Hematopoietic multipotent progenitor cell treated with erythropoietin and hydrocortisone succinate and interleukin-3 and kit ligand, for 17 days (in vitro differentiated cells): ENCODE measurements at regions not wholly inside any gene's neighbourhood (a gene's known extent, or its start where the extent isn't known, plus 50 kb on each side); places are given as distances from the start of the nearest gene placed in this dataset.

Experiments used
- DNase-seq: peaks from one replicate; pipeline ENCODE4 v3.0.0-alpha.2; 2015; ENCODE audit warnings: low spot score

- DNase-seq = no peak
These were observed 136.1 kb upstream of the LGALSL start for GRCh38 chr2:64317707-64318475.

GRCh38 chr2:64318476-64318748 is 135.6 kb upstream of the LGALSL start:
- no peak for DNase-seq

GRCh38 chr2:64319896-64320295 is 134.1 kb upstream of the LGALSL start:
- no peak for DNase-seq

- DNase-seq = no peak
These were observed 131.5 kb upstream of the LGALSL start for GRCh38 chr2:64322433-64322832.

GRCh38 chr2:64323197-64323596 is 130.8 kb upstream of the LGALSL start:
- DNase-seq = no peak

GRCh38 chr2:64324746-64325410 is 129.1 kb upstream of the LGALSL start:
- no peak for DNase-seq

GRCh38 chr2:64325477-64325851 is 128.5 kb upstream of the LGALSL start:
- no peak for DNase-seq

GRCh38 chr2:64325852-64326577 is 127.9 kb upstream of the LGALSL start:
- no peak for DNase-seq

- no peak for DNase-seq
These were observed 127.3 kb upstream of the LGALSL start for GRCh38 chr2:64326578-64327050.

- no peak for DNase-seq
These were observed 126.8 kb upstream of the LGALSL start for GRCh38 chr2:64327129-64327509.

- no peak for DNase-seq
These were observed 126.2 kb upstream of the LGALSL start for GRCh38 chr2:64327510-64328414.

- DNase-seq = no peak
These were observed 125.6 kb upstream of the LGALSL start for GRCh38 chr2:64328415-64328722.

- DNase-seq = no peak
These were observed 125.2 kb upstream of the LGALSL start for GRCh38 chr2:64328756-64329155.

- DNase-seq = no peak
These were observed 124.1 kb upstream of the LGALSL start for GRCh38 chr2:64329848-64330247.

- DNase-seq = peak; percentile 74
These were observed 123.5 kb upstream of the LGALSL start for GRCh38 chr2:64330281-64331113.

- no peak for DNase-seq
These were observed 122.8 kb upstream of the LGALSL start for GRCh38 chr2:64331114-64331645.

GRCh38 chr2:64331849-64332699 is 121.9 kb upstream of the LGALSL start:
- DNase-seq = no peak

GRCh38 chr2:64336171-64336570 is 117.8 kb upstream of the LGALSL start:
- no peak for DNase-seq

- DNase-seq = no peak
These were observed 116.6 kb upstream of the LGALSL start for GRCh38 chr2:64337314-64337713.

GRCh38 chr2:64338108-64338507 is 115.9 kb upstream of the LGALSL start:
- no peak for DNase-seq
